HG02623 (cell line): ENCODE measurements at regions not wholly inside any gene's neighbourhood (a gene's known extent, or its start where the extent isn't known, plus 50 kb on each side); places are given as distances from the start of the nearest gene placed in this dataset.
"Not testable (repeated sequence)": the region's sequence is repeated elsewhere in the genome, so short reads cannot be mapped to it uniquely, and the experiment has no call there.

Source experiments
- ATAC-seq: cut with Tn5 transposase; IDR thresholded peaks from one replicate; pipeline ENCODE4 v1.9.1; 2021; ENCODE audit warnings: moderate library complexity; ENCODE audit not compliant: unreplicated experiment

- no peak for ATAC-seq
These were observed 707.5 kb downstream of the PCDH7 start for GRCh38 chr4:31427691-31428090.

- no peak for ATAC-seq
These were observed 722.1 kb downstream of the PCDH7 start for GRCh38 chr4:31442236-31442635.

GRCh38 chr4:31445526-31445925 lies 725.4 kb downstream of the PCDH7 start:
- ATAC-seq: no peak

GRCh38 chr4:31455612-31456011 lies 735.4 kb downstream of the PCDH7 start:
- no peak for ATAC-seq

GRCh38 chr4:31458813-31459212 lies 738.6 kb downstream of the PCDH7 start:
- no peak for ATAC-seq

GRCh38 chr4:31461421-31461820 lies 741.3 kb downstream of the PCDH7 start:
- no peak for ATAC-seq

- no peak for ATAC-seq
These were observed 747.6 kb downstream of the PCDH7 start for GRCh38 chr4:31467781-31468180.

GRCh38 chr4:31474221-31474620 lies 754.1 kb downstream of the PCDH7 start:
- ATAC-seq: no peak

GRCh38 chr4:31482691-31483090 lies 762.5 kb downstream of the PCDH7 start:
- ATAC-seq: no peak

GRCh38 chr4:31499216-31499615 lies 779.0 kb downstream of the PCDH7 start:
- not testable (repeated sequence) for ATAC-seq

- ATAC-seq: no peak
These were observed 796.4 kb downstream of the PCDH7 start for GRCh38 chr4:31516520-31516919.

- ATAC-seq: no peak
These were observed 798.7 kb downstream of the PCDH7 start for GRCh38 chr4:31518796-31519250.

GRCh38 chr4:31530555-31530954 lies 810.4 kb downstream of the PCDH7 start:
- ATAC-seq: no peak

- ATAC-seq: no peak
These were observed 818.7 kb downstream of the PCDH7 start for GRCh38 chr4:31538877-31539276.

- ATAC-seq: no peak
These were observed 819.3 kb downstream of the PCDH7 start for GRCh38 chr4:31539284-31540069.

- no peak for ATAC-seq
These were observed 825.2 kb downstream of the PCDH7 start for GRCh38 chr4:31545330-31545729.

GRCh38 chr4:31545755-31546154 lies 825.6 kb downstream of the PCDH7 start:
- ATAC-seq: no peak

GRCh38 chr4:31548021-31548420 lies 827.9 kb downstream of the PCDH7 start:
- no peak for ATAC-seq

- no peak for ATAC-seq
These were observed 828.7 kb downstream of the PCDH7 start for GRCh38 chr4:31548823-31549222.

GRCh38 chr4:31549256-31549655 lies 829.1 kb downstream of the PCDH7 start:
- no peak for ATAC-seq

- ATAC-seq: no peak
These were observed 837.3 kb downstream of the PCDH7 start for GRCh38 chr4:31557437-31557836.

GRCh38 chr4:31573554-31573953 lies 853.4 kb downstream of the PCDH7 start:
- ATAC-seq: no peak

GRCh38 chr4:31575504-31575903 lies 855.3 kb downstream of the PCDH7 start:
- ATAC-seq: no peak
